Adrenal gland (tissue), 9 donors: ENCODE measurements at regions not wholly inside any gene's neighbourhood (a gene's known extent, or its start where the extent isn't known, plus 50 kb on each side); places are given as distances from the start of the nearest gene placed in this dataset.

ENCODE experiments used
- DNase-seq, 7 donors: peaks; one replicate each; pipeline ENCODE4 v3.0.0-alpha.2; 2019 to 2020
- H3K27ac ChIP-seq, 5 donors: fragments of 200-600 bp; sonication (generic) in 4 of 5; 1 replicate in 3 of 5; 2 replicates in 2 of 5; pipeline versions ENCODE4 v1.5.1 to v1.8.0; 2016 to 2020; ENCODE audit warnings: mild to moderate bottlenecking in 1 of 5
- H3K27me3 ChIP-seq: fragments of 200-600 bp; 2 replicates; pipeline ENCODE4 v1.8.0; 2021
- H3K36me3 ChIP-seq, 2 donors: fragments of 200-600 bp; replicated peaks in 1 of 2; 1 replicate in 1 of 2; 2 replicates in 1 of 2; pipeline versions ENCODE4 v1.5.1 to v1.8.0; 2018 to 2022
- H3K4me1 ChIP-seq, 2 donors: fragments of 200-600 bp; replicated peaks in 1 of 2; 1 replicate in 1 of 2; 2 replicates in 1 of 2; pipeline versions ENCODE4 v1.5.1 to v1.8.0; 2018 to 2021
- H3K4me3 ChIP-seq, 4 donors: fragments of 200-600 bp; sonication (generic) in 3 of 4; one replicate each; pipeline ENCODE4 v1.5.1; 2016 to 2018
- H3K9me3 ChIP-seq, 3 donors: fragments of 200-600 bp; sonication (generic) in 1 of 3; replicated peaks in 1 of 3; 1 replicate in 2 of 3; 2 replicates in 1 of 3; pipeline versions ENCODE4 v1.5.1 to v1.8.0; 2016 to 2021
- CTCF ChIP-seq, 6 experiments: fragments of 450-650 bp in 4 of 6; fragments of 200-600 bp in 2 of 6; sonication (generic) in 1 of 6; IDR thresholded peaks; 1 replicate in 5 of 6; 2 replicates in 1 of 6; pipeline versions ENCODE4 v1.5.1 to v1.8.0; 2016 to 2021; ENCODE audit warnings: antibody characterized with exemption in 6 of 6, mild to moderate bottlenecking in 2 of 6, moderate library complexity in 1 of 6
- POLR2A ChIP-seq, 2 donors: fragments of 450-650 bp; IDR thresholded peaks; one replicate each; pipeline ENCODE4 v1.6.1; 2017; ENCODE audit warnings: antibody characterized with exemption in 2 of 2, mild to moderate bottlenecking in 2 of 2, moderate library complexity in 1 of 2
- WGBS, 4 donors: extraction: QIAGEN DNeasy Blood & Tissue Kit in 2 of 4; methylation state at CpG; one replicate each; pipeline versions ENCODE4 v1.1.5 to v1.1.7; 2013 to 2017; 5-methylcytosine and 5-hydroxymethylcytosine counted together
- intact Hi-C, 2 donors: fragments of 100-400 bp; cut with DNase I; formaldehyde crosslinking; loops; one replicate each; pipeline versions ENCODE4 v1.14.1 to v1.15.0; 2022 to 2023
- donor health status: healthy with polysubstance abuse.
- donor health status: Bipolar disorder and iron deficiency.
- donor health status: DM: yes; HTN: yes; CAD: no.
- donor health status: DM: no; HTN: no; CAD: no.
- donor health status: DM: no; HTN: no; CAD: no.

GRCh38 chr9:28542928-28543327 is 969.6 kb upstream of the C9orf72 start:
- Histone ChIP-seq H3K9me3 (no peaks in the 10 kb centered on the region), H3K27me3 (no peaks in the 10 kb centered on the region), H3K27ac (no peak overlapping the region), H3K4me3 (no peak overlapping the region), H3K4me1 (no peaks in the 10 kb centered on the region), H3K36me3 (no peaks in the 10 kb centered on the region)
- DNase-seq, result no peak
- TF ChIP-seq CTCF (IDR thresholded peaks at IDR 0.05) (no peak), POLR2A (IDR thresholded peaks at IDR 0.05) (no peak)
- intact Hi-C loops, result no loop called here
- 51 to 59% (median 53%) methylated on average over 4 of the region's 4 CpGs for WGBS, 4 donors

- WGBS, 4 donors, result 46 to 55% (median 52%) methylated on average over 2 of the region's 2 CpGs
- intact Hi-C loops, result no loop called here
Measured at GRCh38 chr9:28547527-28547926, 974.2 kb upstream of the C9orf72 start.

GRCh38 chr9:28563291-28563934 is 990.1 kb upstream of the C9orf72 start:
- H3K27ac ChIP-seq, result no peak overlapping the region
- no peak overlapping the region for H3K4me3 ChIP-seq
- H3K27me3 ChIP-seq, result no peaks in the 10 kb centered on the region
- TF ChIP-seq POLR2A (IDR thresholded peaks at IDR 0.05) (no peak), CTCF (IDR thresholded peaks at IDR 0.05) (no peak)
- no peak for DNase-seq
- WGBS, 4 donors, result 63 to 73% (median 68%) methylated on average over 7 of the region's 7 CpGs
- no peaks in the 10 kb centered on the region for H3K4me1 ChIP-seq
- H3K36me3 ChIP-seq, result no peaks in the 10 kb centered on the region
- intact Hi-C loops, result no loop called here
- H3K9me3 ChIP-seq, result no peaks in the 10 kb centered on the region

More at GRCh38 chr9:28547527-28547926, 974.2 kb upstream of the C9orf72 start:
- Histone ChIP-seq H3K27ac (no peak overlapping the region), H3K4me3 (no peak overlapping the region), H3K36me3 (no peaks in the 10 kb centered on the region), H3K9me3 (no peaks in the 10 kb centered on the region), H3K4me1 (no peaks in the 10 kb centered on the region), H3K27me3 (no peaks in the 10 kb centered on the region)
- TF ChIP-seq POLR2A (IDR thresholded peaks at IDR 0.05) (no peak), CTCF (IDR thresholded peaks at IDR 0.05) (no peak)
- DNase-seq, result no peak

GRCh38 chr9:28583832-28584231 is 1010.6 kb upstream of the C9orf72 start:
- intact Hi-C loops, result no loop called here
- H3K27ac ChIP-seq, result no peak overlapping the region
- H3K4me3 ChIP-seq, result no peak overlapping the region
- no peaks in the 10 kb centered on the region for H3K4me1 ChIP-seq
- no peaks in the 10 kb centered on the region for H3K36me3 ChIP-seq
- no peaks in the 10 kb centered on the region for H3K9me3 ChIP-seq
- 74 to 91% (median 82%) methylated on average over 1 of the region's 1 CpG for WGBS, 4 donors
- no peaks in the 10 kb centered on the region for H3K27me3 ChIP-seq
- TF ChIP-seq POLR2A (IDR thresholded peaks at IDR 0.05) (no peak), CTCF (IDR thresholded peaks at IDR 0.05) (no peak)
- no peak for DNase-seq
